Stimulated activated effector memory CD8-positive, alpha-beta T cell treated with anti-CD3 and anti-CD28 coated beads, Interleukin-12 subunit alpha, Interleukin-12 subunit beta, amount 100 ng/mL, for 72 hours (primary cell): ENCODE measurements at regions not wholly inside any gene's neighbourhood (a gene's known extent, or its start where the extent isn't known, plus 50 kb on each side); places are given as distances from the start of the nearest gene placed in this dataset.

Source experiments
- ATAC-seq: fragments of 150-1000 bp; cut with Tn5 transposase; 2 replicates; pipeline ENCODE4 v1.10.0; 2021
- DNase-seq, 2 donors: peaks; one replicate each; pipeline ENCODE4 v3.0.0; 2021 to 2022; ENCODE audit warnings: low spot score in 2 of 2
- H3K27ac Mint-ChIP-seq: one replicate; pipeline ENCODE4 v1.8.0; 2022; ENCODE audit warnings: mild to moderate bottlenecking, mixed read lengths
- H3K36me3 Mint-ChIP-seq: one replicate; pipeline ENCODE4 v1.8.0; 2022; ENCODE audit warnings: mild to moderate bottlenecking, mixed read lengths
- H3K4me1 Mint-ChIP-seq: one replicate; pipeline ENCODE4 v1.8.0; 2022; ENCODE audit warnings: mixed read lengths
- H3K4me3 Mint-ChIP-seq: one replicate; pipeline ENCODE4 v1.8.0; 2022; ENCODE audit warnings: mild to moderate bottlenecking, mixed read lengths
- H3K9me3 Mint-ChIP-seq: one replicate; pipeline ENCODE4 v1.8.0; 2022; ENCODE audit warnings: mixed read lengths

- H3K9me3 Mint-ChIP-seq = peaks cover 8% of the 10 kb centered on the region
- H3K27ac Mint-ChIP-seq = no peak overlapping the region
- H3K4me3 Mint-ChIP-seq = no peak overlapping the region
- DNase-seq = no peak
- H3K4me1 Mint-ChIP-seq = no peaks in the 10 kb centered on the region
- ATAC-seq = no peak
- no peaks in the 10 kb centered on the region for H3K36me3 Mint-ChIP-seq
These were observed 488.6 kb downstream of the CPS1 start for GRCh38 chr2:211045025-211045424.

GRCh38 chr2:211049321-211050018, 493.1 kb downstream of the CPS1 start:
- H3K27ac Mint-ChIP-seq = no peak overlapping the region
- peak; percentile 16 for ATAC-seq
- no peak overlapping the region for H3K4me3 Mint-ChIP-seq
- no peaks in the 10 kb centered on the region for H3K4me1 Mint-ChIP-seq
- no peaks in the 10 kb centered on the region for H3K36me3 Mint-ChIP-seq
- H3K9me3 Mint-ChIP-seq = peaks cover 14% of the 10 kb centered on the region
- DNase-seq = no peak

GRCh38 chr2:211055438-211055837, 499.0 kb downstream of the CPS1 start:
- H3K9me3 Mint-ChIP-seq = peaks cover 20% of the 10 kb centered on the region
- ATAC-seq = no peak
- DNase-seq = no peak
- no peaks in the 10 kb centered on the region for H3K36me3 Mint-ChIP-seq
- no peak overlapping the region for H3K4me3 Mint-ChIP-seq
- no peak overlapping the region for H3K27ac Mint-ChIP-seq
- no peaks in the 10 kb centered on the region for H3K4me1 Mint-ChIP-seq

DNA sequence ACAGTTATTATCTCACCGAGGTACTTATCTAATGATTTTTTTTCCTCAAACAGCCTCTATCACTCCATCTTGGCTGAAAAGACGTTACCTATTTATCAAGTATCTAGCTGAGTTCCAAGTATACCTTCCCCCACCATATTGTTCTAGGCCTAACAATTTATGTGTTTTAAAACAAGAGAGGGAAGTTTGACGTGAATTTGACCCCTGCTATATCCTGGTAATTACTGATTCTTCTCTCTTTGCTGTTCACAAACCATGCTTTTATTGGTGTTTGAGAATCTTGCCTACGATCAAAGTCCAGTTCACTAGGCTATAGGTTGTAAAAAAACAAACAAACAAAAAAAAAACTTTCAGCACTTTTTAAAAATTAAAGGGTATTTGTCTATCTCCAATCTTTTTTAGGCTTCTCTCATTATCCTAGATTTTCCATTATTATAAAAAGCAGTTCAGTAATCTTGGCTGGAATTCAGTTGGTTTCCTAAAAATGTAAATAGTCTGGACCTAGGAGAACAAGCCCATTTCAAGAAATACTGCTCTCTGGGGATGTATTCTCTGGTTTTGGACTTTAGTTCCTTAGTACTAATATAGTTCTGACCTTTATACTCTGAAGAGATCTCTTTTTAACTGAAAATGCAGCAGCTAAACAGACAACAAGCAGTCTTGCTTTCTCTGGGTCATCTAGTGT, 505.4 kb downstream of the CPS1 start:
- no peak overlapping the region for H3K27ac Mint-ChIP-seq
- DNase-seq = no peak
- H3K4me1 Mint-ChIP-seq = no peaks in the 10 kb centered on the region
- no peak overlapping the region for H3K4me3 Mint-ChIP-seq
- H3K36me3 Mint-ChIP-seq = no peaks in the 10 kb centered on the region
- H3K9me3 Mint-ChIP-seq = peaks cover 12% of the 10 kb centered on the region
- ATAC-seq = no peak

GRCh38 chr2:211062297-211062612, 505.9 kb downstream of the CPS1 start:
- DNase-seq (no peak), ATAC-seq (no peak)
- H3K27ac Mint-ChIP-seq = no peak overlapping the region
- no peak overlapping the region for H3K4me3 Mint-ChIP-seq
- H3K9me3 Mint-ChIP-seq = peaks cover 7% of the 10 kb centered on the region
- no peaks in the 10 kb centered on the region for H3K4me1 Mint-ChIP-seq
- H3K36me3 Mint-ChIP-seq = no peaks in the 10 kb centered on the region

DNA sequence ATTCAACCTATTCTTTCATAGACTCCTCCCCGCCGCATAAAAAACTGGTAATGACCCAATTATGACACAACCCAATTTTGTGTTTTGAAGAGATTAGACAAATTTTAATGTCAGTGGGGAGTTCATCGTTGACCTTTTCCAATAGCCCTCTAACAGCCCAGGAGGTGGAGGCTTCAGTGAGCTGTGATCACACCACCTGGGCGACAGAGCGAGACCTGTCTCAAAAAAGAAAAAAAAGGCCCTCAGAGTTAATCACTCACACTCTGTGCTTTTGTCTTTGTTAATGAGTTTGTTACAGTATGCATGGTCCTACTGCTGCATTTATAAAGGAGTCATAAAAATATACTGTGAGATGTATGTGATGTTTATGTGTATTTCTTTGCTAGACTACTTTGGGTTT, 510.6 kb downstream of the CPS1 start:
- no peak for DNase-seq
- Mint-ChIP-seq H3K9me3 (peaks cover 8% of the 10 kb centered on the region), H3K4me3 (no peak overlapping the region), H3K36me3 (no peaks in the 10 kb centered on the region), H3K4me1 (no peaks in the 10 kb centered on the region), H3K27ac (no peak overlapping the region)
- no peak for ATAC-seq

GRCh38 chr2:211068108-211068780, 511.8 kb downstream of the CPS1 start:
- H3K9me3 Mint-ChIP-seq = peaks cover 8% of the 10 kb centered on the region
- no peak for DNase-seq
- H3K4me1 Mint-ChIP-seq = no peaks in the 10 kb centered on the region
- H3K4me3 Mint-ChIP-seq = no peak overlapping the region
- ATAC-seq = no peak
- H3K36me3 Mint-ChIP-seq = no peaks in the 10 kb centered on the region
- no peak overlapping the region for H3K27ac Mint-ChIP-seq

DNA sequence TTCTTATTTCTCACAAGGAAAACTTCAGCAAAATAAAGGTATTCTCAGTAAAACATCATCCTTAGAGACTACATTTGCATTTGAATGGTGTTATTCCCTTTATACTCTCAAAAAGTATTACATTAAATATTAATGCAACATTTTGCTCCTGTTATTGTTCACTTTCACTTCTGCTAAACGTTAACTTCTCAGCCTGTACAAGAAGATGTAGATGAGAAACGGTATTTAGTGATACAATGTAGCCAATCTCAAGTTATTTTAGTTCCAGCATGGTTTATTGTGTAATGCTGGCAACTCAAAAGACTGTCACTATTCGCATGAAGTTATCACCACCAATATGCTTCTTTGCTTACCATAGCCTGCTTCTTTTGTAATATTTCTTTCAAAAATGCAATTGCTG, 514.1 kb downstream of the CPS1 start:
- no peaks in the 10 kb centered on the region for H3K4me1 Mint-ChIP-seq
- no peak overlapping the region for H3K27ac Mint-ChIP-seq
- ATAC-seq = no peak
- H3K4me3 Mint-ChIP-seq = no peak overlapping the region
- peaks cover 6% of the 10 kb centered on the region for H3K9me3 Mint-ChIP-seq
- H3K36me3 Mint-ChIP-seq = no peaks in the 10 kb centered on the region
- no peak for DNase-seq

GRCh38 chr2:211077216-211077767, 520.9 kb downstream of the CPS1 start:
- Mint-ChIP-seq H3K27ac (no peak overlapping the region), H3K36me3 (no peaks in the 10 kb centered on the region), H3K4me1 (no peaks in the 10 kb centered on the region), H3K9me3 (peaks cover 5% of the 10 kb centered on the region), H3K4me3 (no peak overlapping the region)
- DNase-seq (no peak), ATAC-seq (no peak)

DNA sequence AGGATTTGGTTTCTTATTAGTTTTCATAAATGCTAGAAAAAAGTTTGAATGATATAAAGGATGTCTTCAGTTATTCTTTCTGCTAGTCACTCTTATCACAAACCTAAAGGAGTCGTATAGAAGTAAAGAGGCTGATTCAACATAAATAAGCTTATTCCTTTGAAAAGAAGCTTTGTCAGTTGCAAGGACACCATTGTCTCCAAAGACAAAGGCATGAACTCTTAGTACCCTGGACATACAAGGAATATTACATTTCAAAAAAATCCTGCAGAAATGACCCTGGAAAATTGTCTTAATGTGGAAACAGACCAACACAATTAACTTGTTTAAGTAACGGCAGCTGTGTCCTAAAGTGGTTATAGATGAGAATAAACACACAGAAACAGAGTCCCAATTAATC, 528.0 kb downstream of the CPS1 start:
- ATAC-seq (no peak), DNase-seq (no peak)
- no peak overlapping the region for H3K27ac Mint-ChIP-seq
- H3K4me1 Mint-ChIP-seq = no peaks in the 10 kb centered on the region
- H3K9me3 Mint-ChIP-seq = peaks cover 4% of the 10 kb centered on the region
- H3K4me3 Mint-ChIP-seq = no peak overlapping the region
- H3K36me3 Mint-ChIP-seq = no peaks in the 10 kb centered on the region

GRCh38 chr2:211085056-211085680, 528.8 kb downstream of the CPS1 start:
- Mint-ChIP-seq H3K9me3 (peaks cover 4% of the 10 kb centered on the region), H3K4me1 (no peaks in the 10 kb centered on the region), H3K27ac (no peak overlapping the region), H3K36me3 (no peaks in the 10 kb centered on the region), H3K4me3 (no peak overlapping the region)
- DNase-seq = no peak
- ATAC-seq = no peak

DNA sequence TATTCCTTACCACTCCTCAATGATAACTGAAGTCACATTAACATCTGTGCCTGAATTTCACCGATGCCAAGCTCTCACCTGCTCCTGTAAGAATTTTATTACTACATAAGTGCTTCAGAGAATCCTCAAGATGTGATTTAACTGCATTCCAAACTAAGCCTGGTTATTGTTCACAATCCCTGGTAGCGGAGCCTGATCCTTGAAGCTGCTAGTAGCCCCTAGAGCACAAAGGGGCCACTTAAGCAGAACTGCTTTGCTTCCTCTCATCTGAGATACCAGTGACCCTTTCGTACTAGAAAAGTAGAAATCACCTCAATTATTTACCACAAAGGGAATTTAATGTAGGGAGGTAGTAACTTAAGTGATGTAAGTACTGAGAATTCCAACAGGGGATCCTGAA, 529.6 kb downstream of the CPS1 start:
- no peak for ATAC-seq
- H3K4me3 Mint-ChIP-seq = no peak overlapping the region
- H3K36me3 Mint-ChIP-seq = no peaks in the 10 kb centered on the region
- H3K27ac Mint-ChIP-seq = no peak overlapping the region
- H3K4me1 Mint-ChIP-seq = no peaks in the 10 kb centered on the region
- H3K9me3 Mint-ChIP-seq = peaks cover 7% of the 10 kb centered on the region
- DNase-seq = no peak

DNA sequence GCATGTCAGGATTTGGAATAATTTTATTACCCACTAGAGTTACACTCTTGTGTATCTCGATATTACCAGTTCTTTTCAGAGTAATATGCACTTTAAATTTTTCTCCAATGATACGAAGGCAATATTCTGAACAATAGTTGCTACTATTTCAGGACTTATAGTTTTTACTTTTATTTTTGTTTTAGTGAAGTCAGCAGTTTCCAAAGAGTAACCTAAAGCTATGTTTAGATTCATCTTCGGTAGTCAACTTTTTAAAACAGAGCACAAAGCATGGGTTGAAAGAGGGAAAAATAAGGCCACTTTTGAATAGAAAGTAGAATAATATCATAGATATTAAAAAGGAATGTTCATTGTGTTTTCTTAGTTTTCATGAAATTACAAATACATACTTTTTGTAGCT, 532.7 kb downstream of the CPS1 start:
- Mint-ChIP-seq H3K9me3 (peaks cover 8% of the 10 kb centered on the region), H3K27ac (no peak overlapping the region), H3K4me1 (no peaks in the 10 kb centered on the region), H3K4me3 (no peak overlapping the region), H3K36me3 (no peaks in the 10 kb centered on the region)
- no peak for ATAC-seq
- DNase-seq = no peak

DNA sequence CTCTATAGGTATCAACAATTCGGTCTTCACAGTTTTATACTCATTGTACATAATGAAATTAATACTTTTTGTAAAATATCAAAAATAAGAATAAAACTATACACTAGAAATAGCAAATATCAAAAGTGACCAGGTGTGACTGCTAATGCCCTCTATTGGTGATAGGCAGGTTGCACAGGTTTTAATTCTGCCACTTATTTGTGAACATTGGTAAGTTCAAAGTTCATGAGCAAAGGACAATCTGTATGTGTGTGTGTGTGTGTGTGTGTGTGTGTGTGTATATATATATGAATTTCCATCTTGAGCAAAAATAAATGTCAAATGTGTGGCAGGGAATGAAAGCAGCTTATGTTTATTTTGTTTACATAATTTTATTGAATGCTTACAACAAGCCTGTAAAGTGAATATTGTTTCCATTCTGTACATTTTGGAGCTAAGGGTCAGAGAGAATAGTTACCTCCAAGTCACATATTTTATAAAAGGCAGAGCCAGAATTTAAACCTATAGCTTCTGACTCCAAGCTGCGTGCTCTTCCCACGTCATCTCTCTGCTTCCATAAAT, 537.4 kb downstream of the CPS1 start:
- H3K36me3 Mint-ChIP-seq = no peaks in the 10 kb centered on the region
- H3K9me3 Mint-ChIP-seq = peaks cover 8% of the 10 kb centered on the region
- H3K27ac Mint-ChIP-seq = no peak overlapping the region
- H3K4me1 Mint-ChIP-seq = no peaks in the 10 kb centered on the region
- DNase-seq (no peak), ATAC-seq (no peak)
- H3K4me3 Mint-ChIP-seq = no peak overlapping the region

- Mint-ChIP-seq H3K9me3 (peaks cover 7% of the 10 kb centered on the region), H3K27ac (no peak overlapping the region), H3K4me3 (no peak overlapping the region), H3K4me1 (no peaks in the 10 kb centered on the region), H3K36me3 (no peaks in the 10 kb centered on the region)
- ATAC-seq (no peak), DNase-seq (no peak)
These were observed 547.6 kb downstream of the CPS1 start for GRCh38 chr2:211103989-211104388.
